Fibroblast of lung (primary cell): ENCODE measurements at regions not wholly inside any gene's neighbourhood (a gene's known extent, or its start where the extent isn't known, plus 50 kb on each side); places are given as distances from the start of the nearest gene placed in this dataset.

Source experiments
- DNase-seq, 2 donors: peaks; one replicate each; pipeline versions ENCODE4 v3.0.0 to v3.0.0-alpha.2; 2010; ENCODE audit warnings: low read depth in 2 of 2
- H2AFZ ChIP-seq: 2 replicates; pipeline ENCODE4 v1.5.1; 2012; ENCODE audit warnings: low read length, control low read depth, inconsistent platforms
- H3K27ac ChIP-seq: 2 replicates; pipeline ENCODE4 v1.5.1; 2011; ENCODE audit warnings: low read length, control low read depth; ENCODE audit not compliant: insufficient read depth
- H3K27me3 ChIP-seq: 2 replicates; pipeline ENCODE4 v1.5.1; 2011; ENCODE audit warnings: mild to moderate bottlenecking, low read length; ENCODE audit not compliant: control insufficient read depth, insufficient read depth
- H3K36me3 ChIP-seq: 2 replicates; pipeline ENCODE4 v1.5.1; 2011; ENCODE audit warnings: low read length; ENCODE audit not compliant: control insufficient read depth, insufficient read depth
- H3K4me1 ChIP-seq: 2 replicates; pipeline ENCODE4 v1.5.1; 2011; ENCODE audit warnings: low read length; ENCODE audit not compliant: control insufficient read depth, insufficient read depth; ENCODE audit errors: extremely low read depth
- H3K4me2 ChIP-seq: 2 replicates; pipeline ENCODE4 v1.5.1; 2011; ENCODE audit warnings: low read length, control low read depth; ENCODE audit not compliant: insufficient read depth; ENCODE audit errors: extremely low read depth
- H3K4me3 ChIP-seq, 4 experiments: fragments of 200-600 bp in 1 of 4; sonication (generic) in 1 of 4; replicated peaks in 1 of 4; 2 replicates each; pipeline ENCODE4 v1.5.1; 2011 to 2016; ENCODE audit warnings: low read length in 4 of 4, low read depth in 3 of 4, mild to moderate bottlenecking in 3 of 4, control low read depth in 2 of 4, inconsistent platforms in 1 of 4, mixed read lengths in 1 of 4; ENCODE audit not compliant: insufficient read depth in 1 of 4; ENCODE audit errors: control extremely low read depth in 1 of 4
- H3K79me2 ChIP-seq: 2 replicates; pipeline ENCODE4 v1.5.1; 2012; ENCODE audit warnings: mild to moderate bottlenecking, low read length, inconsistent platforms; ENCODE audit not compliant: control insufficient read depth, insufficient read depth
- H3K9ac ChIP-seq: 2 replicates; pipeline ENCODE4 v1.5.1; 2011; ENCODE audit warnings: mild to moderate bottlenecking, low read length, control low read depth; ENCODE audit not compliant: insufficient read depth
- H3K9me3 ChIP-seq: 2 replicates; pipeline ENCODE4 v1.5.1; 2012; ENCODE audit warnings: low read depth, low read length; ENCODE audit not compliant: control insufficient read depth, insufficient read depth
- H4K20me1 ChIP-seq: 2 replicates; pipeline ENCODE4 v1.5.1; 2011; ENCODE audit warnings: low read length; ENCODE audit not compliant: control insufficient read depth, insufficient read depth; ENCODE audit errors: extremely low read depth
- EZH2 ChIP-seq: IDR thresholded peaks from 2 replicates; pipeline ENCODE4 v1.5.1; 2012; ENCODE audit warnings: low read length, control low read depth, mild to moderate bottlenecking; ENCODE audit errors: missing control alignments
- TF ChIP-seq, protein P1 (sequence below), 2 donors: IDR thresholded peaks in 1 of 2; conservative IDR thresholded peaks in 1 of 2; 1 replicate in 1 of 2; 2 replicates in 1 of 2; pipeline ENCODE4 v1.5.1; 2011 to 2012; ENCODE audit warnings: low read length in 2 of 2, control low read depth in 1 of 2, inconsistent platforms in 1 of 2, low read depth in 1 of 2, mild to moderate bottlenecking in 1 of 2

DNA sequence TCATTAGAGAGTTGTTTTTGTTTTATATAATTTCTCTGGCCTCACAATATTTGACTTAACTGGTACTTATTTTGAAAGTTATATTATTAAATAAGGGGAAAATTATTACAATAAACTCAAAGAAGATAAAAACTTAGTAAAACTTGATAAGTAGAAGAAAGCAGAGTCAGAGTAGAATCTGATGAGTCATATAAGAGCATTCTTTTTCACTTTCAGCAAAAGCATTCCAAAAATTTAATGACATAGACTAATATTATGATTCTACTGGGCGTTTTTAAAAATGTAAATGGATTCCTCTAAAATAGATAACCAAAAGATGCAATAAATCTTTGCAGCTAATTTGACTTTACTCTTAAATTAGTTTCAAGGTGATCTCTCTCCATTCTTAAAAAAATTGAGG, 366.3 kb upstream of the IMPG1 start:
- Histone ChIP-seq H3K79me2 (no peaks in the 10 kb centered on the region), H3K27ac (no peak overlapping the region)

GRCh38 chr6:76435174-76435573, 362.7 kb upstream of the IMPG1 start:
- Histone ChIP-seq H3K27me3 (no peaks in the 10 kb centered on the region), H3K4me2 (no peak overlapping the region), H3K27ac (no peak overlapping the region), H3K4me1 (no peaks in the 10 kb centered on the region), H4K20me1 (no peaks in the 10 kb centered on the region), H3K9me3 (no peaks in the 10 kb centered on the region), H2AFZ (no peak overlapping the region), H3K4me3 (no peak overlapping the region), H3K79me2 (no peaks in the 10 kb centered on the region), H3K36me3 (no peaks in the 10 kb centered on the region), H3K9ac (no peak overlapping the region)
- no peak for TF ChIP-seq EZH2
- TF ChIP-seq, protein P1, sequence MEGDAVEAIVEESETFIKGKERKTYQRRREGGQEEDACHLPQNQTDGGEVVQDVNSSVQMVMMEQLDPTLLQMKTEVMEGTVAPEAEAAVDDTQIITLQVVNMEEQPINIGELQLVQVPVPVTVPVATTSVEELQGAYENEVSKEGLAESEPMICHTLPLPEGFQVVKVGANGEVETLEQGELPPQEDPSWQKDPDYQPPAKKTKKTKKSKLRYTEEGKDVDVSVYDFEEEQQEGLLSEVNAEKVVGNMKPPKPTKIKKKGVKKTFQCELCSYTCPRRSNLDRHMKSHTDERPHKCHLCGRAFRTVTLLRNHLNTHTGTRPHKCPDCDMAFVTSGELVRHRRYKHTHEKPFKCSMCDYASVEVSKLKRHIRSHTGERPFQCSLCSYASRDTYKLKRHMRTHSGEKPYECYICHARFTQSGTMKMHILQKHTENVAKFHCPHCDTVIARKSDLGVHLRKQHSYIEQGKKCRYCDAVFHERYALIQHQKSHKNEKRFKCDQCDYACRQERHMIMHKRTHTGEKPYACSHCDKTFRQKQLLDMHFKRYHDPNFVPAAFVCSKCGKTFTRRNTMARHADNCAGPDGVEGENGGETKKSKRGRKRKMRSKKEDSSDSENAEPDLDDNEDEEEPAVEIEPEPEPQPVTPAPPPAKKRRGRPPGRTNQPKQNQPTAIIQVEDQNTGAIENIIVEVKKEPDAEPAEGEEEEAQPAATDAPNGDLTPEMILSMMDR (conservative IDR thresholded peaks at IDR 0.05 in 1 of 2, IDR thresholded peaks at IDR 0.05 in 1 of 2; ENCODE audit: low read depth in 1 of 2, low read length in 2 of 2): no peak
- DNase-seq: no peak

More for the DNA sequence above, 366.3 kb upstream of the IMPG1 start:
- no peak overlapping the region for H3K4me3 ChIP-seq
- H3K4me1 ChIP-seq: no peaks in the 10 kb centered on the region
- H3K4me2 ChIP-seq: no peak overlapping the region
- no peaks in the 10 kb centered on the region for H3K9me3 ChIP-seq
- H3K27me3 ChIP-seq: no peaks in the 10 kb centered on the region
- TF ChIP-seq, protein P1 (conservative IDR thresholded peaks at IDR 0.05 in 1 of 2, IDR thresholded peaks at IDR 0.05 in 1 of 2; ENCODE audit: low read depth in 1 of 2, low read length in 2 of 2): no peak
- TF ChIP-seq EZH2: no peak
- H3K36me3 ChIP-seq: no peaks in the 10 kb centered on the region
- no peak overlapping the region for H2AFZ ChIP-seq
- no peak for DNase-seq
- H4K20me1 ChIP-seq: no peaks in the 10 kb centered on the region
- no peak overlapping the region for H3K9ac ChIP-seq

DNA sequence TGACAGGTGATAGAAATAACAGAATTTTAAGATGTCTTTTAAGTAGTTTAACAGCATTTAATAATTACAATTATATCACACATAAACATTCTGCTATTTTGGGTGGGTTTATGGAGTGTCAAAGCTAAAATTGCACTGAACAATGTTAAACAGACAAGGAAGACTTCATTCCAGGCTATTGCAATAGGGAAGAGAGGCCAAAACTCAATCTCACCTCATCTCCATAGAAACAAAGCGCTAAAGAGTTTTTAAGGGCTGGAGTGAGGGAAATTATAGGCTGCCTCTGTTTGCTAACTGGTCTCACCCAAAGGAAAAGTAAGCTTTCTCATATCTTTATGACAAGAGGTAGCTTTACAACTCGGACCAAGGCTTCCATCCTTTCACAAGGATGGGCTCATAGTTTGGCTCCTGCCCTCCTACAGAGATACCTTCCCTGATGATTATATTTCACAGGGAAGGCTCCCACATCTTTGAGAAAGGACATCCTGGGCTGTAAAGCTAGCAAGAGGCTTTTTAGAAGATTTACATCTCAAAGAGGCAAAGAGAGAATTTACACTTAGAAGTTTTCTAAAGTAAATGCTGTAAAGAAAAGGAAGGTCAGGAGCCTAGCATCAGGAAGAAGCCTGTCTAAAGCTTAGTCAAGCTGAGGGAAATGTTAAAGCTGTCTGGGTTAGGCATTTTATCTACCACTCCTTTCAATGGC, 350.2 kb upstream of the IMPG1 start:
- Histone ChIP-seq H3K27ac (no peak overlapping the region), H3K4me1 (no peaks in the 10 kb centered on the region), H3K4me3 (no peak overlapping the region), H4K20me1 (no peaks in the 10 kb centered on the region), H3K9ac (no peak overlapping the region), H3K4me2 (no peak overlapping the region), H3K9me3 (no peaks in the 10 kb centered on the region), H2AFZ (no peak overlapping the region), H3K79me2 (no peaks in the 10 kb centered on the region), H3K27me3 (no peaks in the 10 kb centered on the region), H3K36me3 (no peaks in the 10 kb centered on the region)
- no peak for DNase-seq
- TF ChIP-seq, protein P1 (conservative IDR thresholded peaks at IDR 0.05 in 1 of 2, IDR thresholded peaks at IDR 0.05 in 1 of 2; ENCODE audit: low read depth in 1 of 2, low read length in 2 of 2): no peak
- no peak for TF ChIP-seq EZH2
